ENCODE measurements at regions not wholly inside any gene's neighbourhood (a gene's known extent, or its start where the extent isn't known, plus 50 kb on each side); places are given as distances from the start of the nearest gene placed in this dataset.

GRCh38 chr7:41351091-41351490 is 351.8 kb downstream of the INHBA start:
- H3K4me3 ChIP-seq (ENCODE audit: low read depth in 1 of 2, low read length in 1 of 2) = no peak overlapping the region
- H3K4me1 ChIP-seq (ENCODE audit: control insufficient read depth in 1 of 2, insufficient read depth in 1 of 2, low read depth in 1 of 2, low read length in 1 of 2) = peaks cover 17 to 19% of the 10 kb centered on the region in 2 experiments
- TF ChIP-seq, protein P1, sequence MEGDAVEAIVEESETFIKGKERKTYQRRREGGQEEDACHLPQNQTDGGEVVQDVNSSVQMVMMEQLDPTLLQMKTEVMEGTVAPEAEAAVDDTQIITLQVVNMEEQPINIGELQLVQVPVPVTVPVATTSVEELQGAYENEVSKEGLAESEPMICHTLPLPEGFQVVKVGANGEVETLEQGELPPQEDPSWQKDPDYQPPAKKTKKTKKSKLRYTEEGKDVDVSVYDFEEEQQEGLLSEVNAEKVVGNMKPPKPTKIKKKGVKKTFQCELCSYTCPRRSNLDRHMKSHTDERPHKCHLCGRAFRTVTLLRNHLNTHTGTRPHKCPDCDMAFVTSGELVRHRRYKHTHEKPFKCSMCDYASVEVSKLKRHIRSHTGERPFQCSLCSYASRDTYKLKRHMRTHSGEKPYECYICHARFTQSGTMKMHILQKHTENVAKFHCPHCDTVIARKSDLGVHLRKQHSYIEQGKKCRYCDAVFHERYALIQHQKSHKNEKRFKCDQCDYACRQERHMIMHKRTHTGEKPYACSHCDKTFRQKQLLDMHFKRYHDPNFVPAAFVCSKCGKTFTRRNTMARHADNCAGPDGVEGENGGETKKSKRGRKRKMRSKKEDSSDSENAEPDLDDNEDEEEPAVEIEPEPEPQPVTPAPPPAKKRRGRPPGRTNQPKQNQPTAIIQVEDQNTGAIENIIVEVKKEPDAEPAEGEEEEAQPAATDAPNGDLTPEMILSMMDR (IDR thresholded peaks at IDR 0.05) = no peak
- no peaks in the 10 kb centered on the region for H3K9me3 ChIP-seq
- H3K27me3 ChIP-seq = no peaks in the 10 kb centered on the region
- H3K36me3 ChIP-seq = no peaks in the 10 kb centered on the region
- no peak overlapping the region for H3K27ac ChIP-seq

DNA sequence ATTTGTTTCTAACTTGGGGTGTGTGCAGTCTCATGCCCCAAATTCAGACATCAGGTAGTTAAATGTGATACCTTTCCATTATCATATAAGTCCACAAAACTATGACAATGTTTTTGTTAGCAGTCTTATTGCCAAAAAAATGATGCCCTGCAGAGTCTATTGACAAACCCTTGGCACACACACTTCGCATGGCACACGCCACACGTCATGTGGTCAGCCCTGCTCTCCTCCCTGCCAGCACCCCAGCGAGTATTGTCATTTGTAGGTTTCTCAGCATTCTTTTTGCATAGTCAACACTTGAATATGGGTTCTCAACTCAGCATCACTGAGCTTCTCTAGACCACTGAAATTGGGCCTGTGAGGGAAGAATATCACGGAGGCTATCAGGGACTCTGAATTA is 356.0 kb downstream of the INHBA start:
- TF ChIP-seq, protein P1 (IDR thresholded peaks at IDR 0.05) = no peak

GRCh38 chr7:41339913-41340676 is 362.8 kb downstream of the INHBA start:
- Histone ChIP-seq H3K27me3 (no peaks in the 10 kb centered on the region), H3K36me3 (no peaks in the 10 kb centered on the region), H3K9me3 (no peaks in the 10 kb centered on the region), H3K27ac (peak overlapping the region; percentile 69), H3K4me1 (ENCODE audit: control insufficient read depth in 1 of 2, insufficient read depth in 1 of 2, low read depth in 1 of 2, low read length in 1 of 2) (peaks cover 20 to 44% of the 10 kb centered on the region in 2 experiments), H3K4me3 (ENCODE audit: low read depth in 1 of 2, low read length in 1 of 2) (no peak overlapping the region)
- TF ChIP-seq, protein P1 (IDR thresholded peaks at IDR 0.05) = no peak

More for the DNA sequence above, 356.0 kb downstream of the INHBA start:
- Histone ChIP-seq H3K4me1 (ENCODE audit: control insufficient read depth in 1 of 2, insufficient read depth in 1 of 2, low read depth in 1 of 2, low read length in 1 of 2) (peaks cover 13 to 20% of the 10 kb centered on the region in 2 experiments), H3K36me3 (no peaks in the 10 kb centered on the region), H3K9me3 (no peaks in the 10 kb centered on the region), H3K27ac (no peak overlapping the region), H3K4me3 (ENCODE audit: low read depth in 1 of 2, low read length in 1 of 2) (no peak overlapping the region), H3K27me3 (no peaks in the 10 kb centered on the region)

GRCh38 chr7:41336981-41337380 is 365.9 kb downstream of the INHBA start:
- Histone ChIP-seq H3K9me3 (no peaks in the 10 kb centered on the region), H3K4me3 (ENCODE audit: low read depth in 1 of 2, low read length in 1 of 2) (no peak overlapping the region), H3K4me1 (ENCODE audit: control insufficient read depth in 1 of 2, insufficient read depth in 1 of 2, low read depth in 1 of 2, low read length in 1 of 2) (peaks cover 20 to 36% of the 10 kb centered on the region in 2 experiments), H3K27me3 (no peaks in the 10 kb centered on the region), H3K27ac (no peak overlapping the region), H3K36me3 (no peaks in the 10 kb centered on the region)
- TF ChIP-seq, protein P1 (IDR thresholded peaks at IDR 0.05) = no peak

DNA sequence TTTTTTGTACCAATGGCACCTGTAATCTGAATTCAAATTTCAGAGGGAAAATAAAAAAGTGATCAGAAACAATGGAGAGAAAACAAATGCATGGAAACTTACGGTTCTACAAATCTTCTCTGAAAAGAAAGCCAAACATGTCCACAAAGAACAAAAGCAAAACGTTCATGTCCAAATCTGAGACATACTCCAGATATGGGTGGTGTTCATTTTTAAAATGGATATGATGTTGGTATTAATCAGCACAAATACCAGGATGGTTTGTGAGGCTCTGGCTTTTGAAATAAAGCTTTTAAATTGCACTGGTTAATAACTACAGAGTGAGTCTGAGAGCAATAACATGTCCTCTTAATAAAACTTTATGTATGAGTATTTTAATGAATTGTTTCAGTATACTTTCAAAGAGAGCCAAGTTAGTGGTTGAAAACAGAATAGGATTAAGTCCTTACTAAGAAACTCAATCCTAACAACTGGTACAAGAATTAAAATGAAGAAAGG is 366.4 kb downstream of the INHBA start:
- no peaks in the 10 kb centered on the region for H3K9me3 ChIP-seq
- H3K4me3 ChIP-seq (ENCODE audit: low read depth in 1 of 2, low read length in 1 of 2) = no peak overlapping the region
- TF ChIP-seq, protein P1 (IDR thresholded peaks at IDR 0.05) = no peak
- no peak overlapping the region for H3K27ac ChIP-seq
- no peaks in the 10 kb centered on the region for H3K27me3 ChIP-seq
- peaks cover 20 to 36% of the 10 kb centered on the region in 2 experiments for H3K4me1 ChIP-seq (ENCODE audit: control insufficient read depth in 1 of 2, insufficient read depth in 1 of 2, low read depth in 1 of 2, low read length in 1 of 2)
- H3K36me3 ChIP-seq = no peaks in the 10 kb centered on the region
